ENCODE measurements at regions not wholly inside any gene's neighbourhood (a gene's known extent, or its start where the extent isn't known, plus 50 kb on each side); places are given as distances from the start of the nearest gene placed in this dataset.

DNA sequence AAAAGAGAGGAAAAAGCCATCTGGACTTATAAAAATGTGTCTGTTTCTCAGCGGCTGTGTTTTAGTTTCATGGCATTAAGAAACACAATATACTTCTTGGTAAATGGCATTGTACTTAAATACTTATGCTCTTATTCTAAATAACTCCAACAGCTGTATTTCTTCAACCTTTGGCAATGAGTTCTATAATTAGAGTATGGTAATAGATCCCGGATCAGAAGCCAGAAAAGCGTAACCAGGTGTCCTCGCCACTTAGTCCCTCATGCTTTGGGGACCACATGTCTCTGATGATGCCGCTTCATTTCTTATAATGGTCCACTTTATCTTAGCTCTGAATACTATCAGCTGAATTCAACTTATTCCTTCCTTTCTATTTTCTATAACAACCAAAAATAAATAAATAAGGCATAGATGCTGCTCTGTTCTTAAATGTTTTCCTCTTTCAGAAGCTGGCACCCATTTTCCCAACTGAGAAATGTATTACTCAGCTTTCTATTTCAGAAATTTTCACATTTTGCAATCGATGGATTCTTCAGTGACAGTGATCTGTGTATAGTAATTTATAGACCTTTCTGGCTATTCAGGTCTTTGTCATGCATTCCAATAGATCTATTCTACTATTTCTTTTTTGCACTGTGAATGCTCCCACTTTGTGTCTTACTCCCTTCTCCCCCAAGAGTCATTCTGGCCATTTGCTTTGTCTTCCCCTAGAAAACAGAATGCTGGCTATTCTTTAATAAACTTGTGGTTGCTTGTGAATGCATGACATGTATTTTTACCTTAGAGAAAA lies 87.6 kb upstream of the KBTBD8 start:
- TF ChIP-seq SUZ12 (IDR thresholded peaks at IDR 0.05) = no peak
- TF ChIP-seq ARNT (IDR thresholded peaks at IDR 0.05) = no peak
- no peak for TF ChIP-seq SP1 (IDR thresholded peaks at IDR 0.05)
- TF ChIP-seq FOXA1 (IDR thresholded peaks at IDR 0.05) = no peak
- TF ChIP-seq, protein P1, sequence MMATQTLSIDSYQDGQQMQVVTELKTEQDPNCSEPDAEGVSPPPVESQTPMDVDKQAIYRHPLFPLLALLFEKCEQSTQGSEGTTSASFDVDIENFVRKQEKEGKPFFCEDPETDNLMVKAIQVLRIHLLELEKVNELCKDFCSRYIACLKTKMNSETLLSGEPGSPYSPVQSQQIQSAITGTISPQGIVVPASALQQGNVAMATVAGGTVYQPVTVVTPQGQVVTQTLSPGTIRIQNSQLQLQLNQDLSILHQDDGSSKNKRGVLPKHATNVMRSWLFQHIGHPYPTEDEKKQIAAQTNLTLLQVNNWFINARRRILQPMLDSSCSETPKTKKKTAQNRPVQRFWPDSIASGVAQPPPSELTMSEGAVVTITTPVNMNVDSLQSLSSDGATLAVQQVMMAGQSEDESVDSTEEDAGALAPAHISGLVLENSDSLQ (IDR thresholded peaks at IDR 0.05) = no peak
- TF ChIP-seq BHLHE40 (IDR thresholded peaks at IDR 0.05; ENCODE audit: borderline replicate concordance) = no peak
- TF ChIP-seq FOXK2 (IDR thresholded peaks at IDR 0.05) = no peak
- no peak for TF ChIP-seq ELF4 (IDR thresholded peaks at IDR 0.05)
- no peak for TF ChIP-seq LEF1 (IDR thresholded peaks at IDR 0.05; ENCODE audit: borderline replicate concordance)
- no peak for TF ChIP-seq ZNF384 (IDR thresholded peaks at IDR 0.05)
